IPS DF 4.7 (cell line): ENCODE measurements at regions not wholly inside any gene's neighbourhood (a gene's known extent, or its start where the extent isn't known, plus 50 kb on each side); places are given as distances from the start of the nearest gene placed in this dataset.

Experiments
- DNase-seq: peaks from one replicate; pipeline ENCODE4 v3.0.0-alpha.2; 2013; ENCODE audit warnings: low spot score; ENCODE audit errors: extremely low read depth

GRCh38 chr3:53956586-53956985 is 64.9 kb upstream of the SELENOK start:
- DNase-seq: no peak

- no peak for DNase-seq
Measured at GRCh38 chr3:53949541-53949940, 57.9 kb upstream of the SELENOK start.

DNA sequence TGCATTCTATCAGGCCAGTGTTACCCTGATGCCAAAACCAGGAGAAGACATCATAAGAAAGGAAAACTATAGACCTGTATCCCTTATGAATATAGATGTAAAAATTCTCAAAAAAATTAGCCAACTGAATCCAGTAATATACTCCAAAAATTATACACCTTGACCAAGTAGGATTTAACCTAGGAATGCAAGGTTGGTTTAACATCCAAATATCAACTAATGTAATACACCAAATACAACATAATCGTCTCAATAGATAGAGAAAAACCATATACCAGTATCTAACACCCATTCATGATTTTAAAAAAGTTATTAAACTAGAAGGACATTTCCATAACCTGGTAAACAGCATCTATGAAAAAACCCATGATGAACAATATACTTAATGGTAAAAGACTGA is 56.5 kb upstream of the SELENOK start:
- DNase-seq: no peak

DNA sequence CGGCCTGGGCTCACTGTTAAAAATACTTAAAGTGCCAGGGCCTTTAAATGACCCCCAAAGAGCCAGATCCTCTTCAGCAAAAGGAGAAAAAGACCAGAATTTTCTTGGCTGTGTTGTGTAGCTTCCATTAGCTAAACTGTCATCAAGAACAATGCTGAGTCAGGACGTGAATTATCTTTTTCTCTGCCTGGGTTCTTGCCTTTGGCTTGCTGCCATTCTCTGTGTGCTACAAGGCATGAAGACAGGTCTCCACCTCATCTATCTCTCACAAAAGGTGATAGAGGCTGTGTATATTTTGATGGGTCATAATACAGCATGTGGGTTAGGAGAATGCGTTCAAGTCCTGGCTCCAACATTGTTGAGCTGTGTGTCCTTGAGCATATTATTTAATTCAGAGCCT is 52.4 kb upstream of the SELENOK start:
- DNase-seq: no peak

DNA sequence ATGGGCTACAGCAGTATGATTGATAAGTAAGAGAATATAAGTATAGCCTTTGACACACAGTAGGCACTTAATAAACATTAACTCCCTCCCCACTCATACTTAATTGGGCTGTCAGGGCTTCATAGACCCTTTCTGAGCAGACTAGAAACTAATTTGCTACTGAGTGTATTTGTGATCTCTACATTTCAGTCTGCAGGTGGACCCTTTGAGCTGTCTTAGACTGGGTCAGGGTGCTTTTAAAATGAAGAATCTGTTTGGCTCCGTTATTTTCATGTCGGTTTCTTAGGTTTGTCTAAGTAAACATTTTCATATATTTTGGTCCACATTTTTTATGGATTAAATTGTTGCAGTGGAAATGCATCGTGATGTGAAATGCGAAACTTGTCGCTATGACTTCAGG is 50.3 kb upstream of the SELENOK start:
- DNase-seq: no peak
